Right lobe of liver (tissue), 6 donors: ENCODE measurements at regions not wholly inside any gene's neighbourhood (a gene's known extent, or its start where the extent isn't known, plus 50 kb on each side); places are given as distances from the start of the nearest gene placed in this dataset.
"Not testable (repeated sequence)": the region's sequence is repeated elsewhere in the genome, so short reads cannot be mapped to it uniquely, and the experiment has no call there.

Source experiments
- ATAC-seq, 4 donors: fragments of 200-7000 bp; cut with Tn5 transposase; one replicate each; pipeline ENCODE4 v1.9.1; 2020; ENCODE audit warnings: mild to moderate bottlenecking in 4 of 4, moderate library complexity in 4 of 4
- DNase-seq, 3 donors: peaks; one replicate each; pipeline ENCODE4 v3.0.0-alpha.2; 2020
- H3K27ac ChIP-seq, 3 donors: fragments of 200-600 bp; one replicate each; pipeline ENCODE4 v1.8.0; 2022
- H3K27me3 ChIP-seq, 2 donors: fragments of 200-600 bp; one replicate each; pipeline ENCODE4 v1.8.0; 2022
- H3K36me3 ChIP-seq, 4 donors: fragments of 200-600 bp; sonication (generic) in 1 of 4; one replicate each; pipeline versions ENCODE4 v1.5.1 to v1.8.0; 2017 to 2022; ENCODE audit warnings: control low read depth in 1 of 4
- H3K4me1 ChIP-seq, 4 donors: fragments of 200-600 bp; sonication (generic) in 1 of 4; one replicate each; pipeline versions ENCODE4 v1.5.1 to v1.8.0; 2017 to 2022; ENCODE audit warnings: control low read depth in 1 of 4
- H3K4me3 ChIP-seq, 3 donors: fragments of 200-600 bp; one replicate each; pipeline ENCODE4 v1.8.0; 2022
- H3K9me3 ChIP-seq, 4 donors: fragments of 200-600 bp; sonication (generic) in 1 of 4; one replicate each; pipeline versions ENCODE4 v1.5.1 to v1.8.0; 2017 to 2022; ENCODE audit warnings: control low read depth in 1 of 4
- CTCF ChIP-seq, 4 donors: fragments of 200-600 bp in 3 of 4; fragments of 450-650 bp in 1 of 4; IDR thresholded peaks; one replicate each; pipeline versions ENCODE4 v1.5.1 to v1.8.0; 2016 to 2022; ENCODE audit warnings: antibody characterized with exemption in 4 of 4, mild to moderate bottlenecking in 2 of 4
- POLR2A ChIP-seq: fragments of 450-650 bp; IDR thresholded peaks from one replicate; pipeline ENCODE4 v1.6.1; 2017; ENCODE audit warnings: antibody characterized with exemption, mild to moderate bottlenecking
- WGBS: methylation state at CpG from one replicate; pipeline ENCODE4 v1.1.6; 2018; ENCODE audit warnings: low coverage, low lambda C conversion rate; ENCODE audit not compliant: insufficient coverage; ENCODE audit errors: missing lambda C conversion rate; 5-methylcytosine and 5-hydroxymethylcytosine counted together
- intact Hi-C, 2 donors: fragments of 100-400 bp; cut with DNase I; formaldehyde crosslinking; loops; one replicate each; pipeline versions ENCODE4 v1.11.2 to v1.14.1; 2022
- donor health status: DM: no; HTN: yes; CAD: no.
- donor health status: DM: no; HTN: no; CAD: no.
- donor health status: DM: no; HTN: no; CAD: no.
- donor health status: DM: no; HTN: yes; CAD: no.
- donor health status: DM: no; HTN: yes; CAD: no.

- H3K27ac ChIP-seq: no peak overlapping the region
- ATAC-seq (no peak), DNase-seq (peak in 1 of 3 donors; percentile 38)
- intact Hi-C loops: no loop called here
- 100% methylated on average over 3 of the region's 5 CpGs for WGBS
- TF ChIP-seq POLR2A (no peak), CTCF (IDR thresholded peaks at IDR 0.05) (no peak)
- H3K9me3 ChIP-seq: no peaks in the 10 kb centered on the region
- no peaks in the 10 kb centered on the region for H3K27me3 ChIP-seq
- H3K4me1 ChIP-seq: peaks cover 0 to 13% (median 1%) of the 10 kb centered on the region in 4 donors
- H3K36me3 ChIP-seq: no peaks in the 10 kb centered on the region
- H3K4me3 ChIP-seq: no peak overlapping the region
Observed at GRCh38 chr2:111668741-111669140, 215.3 kb downstream of the ANAPC1 start.

GRCh38 chr2:111669928-111670695 lies 213.9 kb downstream of the ANAPC1 start:
- no peaks in the 10 kb centered on the region for H3K27me3 ChIP-seq
- H3K27ac ChIP-seq: no peak overlapping the region
- H3K4me1 ChIP-seq: peaks cover 0 to 13% (median 1%) of the 10 kb centered on the region in 4 donors
- no peak overlapping the region for H3K4me3 ChIP-seq
- DNase-seq: peak in 1 of 3 donors; percentile 43
- no peaks in the 10 kb centered on the region for H3K36me3 ChIP-seq
- WGBS: 100% methylated on average over 3 of the region's 11 CpGs
- TF ChIP-seq POLR2A (no peak), CTCF (IDR thresholded peaks at IDR 0.05) (no peak)
- no peaks in the 10 kb centered on the region for H3K9me3 ChIP-seq
- ATAC-seq: no peak
- intact Hi-C loops: no loop called here

- Histone ChIP-seq H3K4me1 (peaks cover 0 to 13% (median 1%) of the 10 kb centered on the region in 4 donors), H3K9me3 (no peaks in the 10 kb centered on the region), H3K27ac (peak overlapping the region in 1 of 3 donors; percentile 69), H3K4me3 (no peak overlapping the region), H3K36me3 (no peaks in the 10 kb centered on the region), H3K27me3 (no peaks in the 10 kb centered on the region)
- ATAC-seq (no peak), DNase-seq (peak in 1 of 3 donors; percentile 43)
- 82% methylated on average over 4 of the region's 6 CpGs for WGBS
- TF ChIP-seq CTCF (IDR thresholded peaks at IDR 0.05): no peak
- TF ChIP-seq POLR2A: no peak
- intact Hi-C loops: no loop called here
Observed at GRCh38 chr2:111670776-111671175, 213.2 kb downstream of the ANAPC1 start.

GRCh38 chr2:111671426-111672150 lies 212.4 kb downstream of the ANAPC1 start:
- Histone ChIP-seq H3K27ac (peak overlapping the region; percentile 61 to 72 (median 69)), H3K36me3 (no peaks in the 10 kb centered on the region), H3K4me1 (peaks cover 0 to 13% (median 1%) of the 10 kb centered on the region in 4 donors), H3K4me3 (no peak overlapping the region), H3K27me3 (no peaks in the 10 kb centered on the region), H3K9me3 (no peaks in the 10 kb centered on the region)
- intact Hi-C loops: no loop called here
- WGBS: 42% methylated on average over 11 of the region's 15 CpGs
- ATAC-seq: peak; percentile 95 to 97 (median 96)
- no peak for TF ChIP-seq CTCF (IDR thresholded peaks at IDR 0.05)
- TF ChIP-seq POLR2A: peak; percentile 52
- peak; percentile 78 to 90 (median 90) for DNase-seq

- H3K9me3 ChIP-seq, H3K27me3 ChIP-seq, H3K36me3 ChIP-seq, ATAC-seq, H3K4me3 ChIP-seq, H3K27ac ChIP-seq, intact Hi-C loops: not testable (repeated sequence)
- peaks cover 0 to 13% (median 1%) of the 10 kb centered on the region in 4 donors for H3K4me1 ChIP-seq
- WGBS: no CpG with 5 or more reads among the region's 27 CpGs
- peak in 1 of 3 donors; percentile 45 for DNase-seq
Observed at GRCh38 chr2:111672641-111673040, 211.4 kb downstream of the ANAPC1 start.
